ENCODE measurements at regions not wholly inside any gene's neighbourhood (a gene's known extent, or its start where the extent isn't known, plus 50 kb on each side); places are given as distances from the start of the nearest gene placed in this dataset.

GRCh38 chr2:187198136-187198535 is 249.9 kb downstream of the CALCRL start (continued):
- no peak for TF ChIP-seq CTCF (conservative IDR thresholded peaks at IDR 0.05; ENCODE audit: low read depth in 2 of 2)
- no peak for TF ChIP-seq POLR2AphosphoS5 (IDR thresholded peaks at IDR 0.05; ENCODE audit: low read depth)
- no peak for TF ChIP-seq JUNB (IDR thresholded peaks at IDR 0.05; ENCODE audit: unreplicated experiment)
- no peak for TF ChIP-seq EZH2phosphoT487 (IDR thresholded peaks at IDR 0.05; ENCODE audit: unreplicated experiment)
- TF ChIP-seq CREB1 (CRISPR knock-in tag; IDR thresholded peaks at IDR 0.05; ENCODE audit: low read depth): no peak
- no peak for TF ChIP-seq ZNF331 (CRISPR knock-in tag; IDR thresholded peaks at IDR 0.05; ENCODE audit: low read depth)
- TF ChIP-seq, protein P1, sequence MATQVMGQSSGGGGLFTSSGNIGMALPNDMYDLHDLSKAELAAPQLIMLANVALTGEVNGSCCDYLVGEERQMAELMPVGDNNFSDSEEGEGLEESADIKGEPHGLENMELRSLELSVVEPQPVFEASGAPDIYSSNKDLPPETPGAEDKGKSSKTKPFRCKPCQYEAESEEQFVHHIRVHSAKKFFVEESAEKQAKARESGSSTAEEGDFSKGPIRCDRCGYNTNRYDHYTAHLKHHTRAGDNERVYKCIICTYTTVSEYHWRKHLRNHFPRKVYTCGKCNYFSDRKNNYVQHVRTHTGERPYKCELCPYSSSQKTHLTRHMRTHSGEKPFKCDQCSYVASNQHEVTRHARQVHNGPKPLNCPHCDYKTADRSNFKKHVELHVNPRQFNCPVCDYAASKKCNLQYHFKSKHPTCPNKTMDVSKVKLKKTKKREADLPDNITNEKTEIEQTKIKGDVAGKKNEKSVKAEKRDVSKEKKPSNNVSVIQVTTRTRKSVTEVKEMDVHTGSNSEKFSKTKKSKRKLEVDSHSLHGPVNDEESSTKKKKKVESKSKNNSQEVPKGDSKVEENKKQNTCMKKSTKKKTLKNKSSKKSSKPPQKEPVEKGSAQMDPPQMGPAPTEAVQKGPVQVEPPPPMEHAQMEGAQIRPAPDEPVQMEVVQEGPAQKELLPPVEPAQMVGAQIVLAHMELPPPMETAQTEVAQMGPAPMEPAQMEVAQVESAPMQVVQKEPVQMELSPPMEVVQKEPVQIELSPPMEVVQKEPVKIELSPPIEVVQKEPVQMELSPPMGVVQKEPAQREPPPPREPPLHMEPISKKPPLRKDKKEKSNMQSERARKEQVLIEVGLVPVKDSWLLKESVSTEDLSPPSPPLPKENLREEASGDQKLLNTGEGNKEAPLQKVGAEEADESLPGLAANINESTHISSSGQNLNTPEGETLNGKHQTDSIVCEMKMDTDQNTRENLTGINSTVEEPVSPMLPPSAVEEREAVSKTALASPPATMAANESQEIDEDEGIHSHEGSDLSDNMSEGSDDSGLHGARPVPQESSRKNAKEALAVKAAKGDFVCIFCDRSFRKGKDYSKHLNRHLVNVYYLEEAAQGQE (IDR thresholded peaks at IDR 0.05; ENCODE audit: unreplicated experiment): no peak
- TF ChIP-seq STAT1 (IDR thresholded peaks at IDR 0.05; ENCODE audit: unreplicated experiment): no peak

DNA sequence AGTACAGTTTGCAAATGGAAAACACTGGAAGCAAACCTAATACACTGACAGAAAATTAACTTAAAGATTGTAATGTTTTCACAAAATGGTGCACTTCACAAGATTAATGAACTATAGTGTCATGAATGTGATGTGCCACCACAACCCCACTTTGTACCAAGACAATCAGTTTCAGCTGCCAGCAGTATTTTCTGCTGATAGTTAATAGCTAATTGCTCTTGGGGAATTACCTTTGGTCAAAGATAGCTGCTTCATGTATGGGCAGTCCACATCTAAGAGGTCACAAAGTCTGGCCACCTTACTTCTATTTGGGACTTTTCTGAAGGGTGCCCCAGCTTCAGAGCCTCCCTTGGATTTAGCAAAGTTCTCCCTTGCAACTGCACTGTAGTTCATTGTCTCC is 254.0 kb downstream of the CALCRL start:
- Mint-ChIP-seq H3K27me3 (ENCODE audit: insufficient read depth, low read depth, poor library complexity) (no peaks in the 10 kb centered on the region), H3K36me3 (ENCODE audit: low read depth) (no peaks in the 10 kb centered on the region), H3K9me3 (no peaks in the 10 kb centered on the region), H3K27ac (no peak overlapping the region), H3K4me1 (no peaks in the 10 kb centered on the region; the same call in 2 of the 3 replicates), H3K4me3 (no peak overlapping the region)
- ATAC-seq (no peak), DNase-seq (ENCODE audit: low spot score) (no peak)
- H3K4me3 ChIP-seq: no peak overlapping the region
- no peak overlapping the region for H2AFZ ChIP-seq
- H3K79me2 ChIP-seq (replicated peaks; ENCODE audit: insufficient read depth): no peaks in the 10 kb centered on the region
- H3F3A ChIP-seq (replicated peaks; ENCODE audit: low read depth): no peaks in the 10 kb centered on the region
- TF ChIP-seq EZH2 (IDR thresholded peaks at IDR 0.05; ENCODE audit: low read depth, unreplicated experiment) (no peak), EZH2phosphoT487 (IDR thresholded peaks at IDR 0.05; ENCODE audit: unreplicated experiment) (no peak), CTCF (conservative IDR thresholded peaks at IDR 0.05; ENCODE audit: low read depth in 2 of 2) (no peak), ZNF331 (CRISPR knock-in tag; IDR thresholded peaks at IDR 0.05; ENCODE audit: low read depth) (no peak), POLR2AphosphoS5 (IDR thresholded peaks at IDR 0.05; ENCODE audit: low read depth) (no peak)
- H3K9me2 ChIP-seq (ENCODE audit: insufficient read depth): no peaks in the 10 kb centered on the region
- no peak overlapping the region for H3K27ac ChIP-seq (ENCODE audit: low read depth)
- H3K36me3 ChIP-seq (ENCODE audit: insufficient read depth): no peaks in the 10 kb centered on the region
- H3K4me1 ChIP-seq (ENCODE audit: insufficient read depth): no peaks in the 10 kb centered on the region
- no peaks in the 10 kb centered on the region for H3K27me3 ChIP-seq (ENCODE audit: insufficient read depth)
- no peaks in the 10 kb centered on the region for H4K20me1 ChIP-seq (replicated peaks; ENCODE audit: insufficient read depth)
- no peak overlapping the region for H3K4me2 ChIP-seq

Data from GM23338 (cell line).